K562 (cell line): ENCODE measurements at regions not wholly inside any gene's neighbourhood (a gene's known extent, or its start where the extent isn't known, plus 50 kb on each side); places are given as distances from the start of the nearest gene placed in this dataset.

ENCODE experiments used
- CTCF ChIP-seq, 3 experiments: IDR thresholded peaks in 2 of 3; conservative IDR thresholded peaks in 1 of 3; 2 replicates each; pipeline ENCODE4 v1.5.1; 2011 to 2012; ENCODE audit warnings: low read length in 3 of 3, mild to moderate bottlenecking in 3 of 3, control low read depth in 2 of 3, improper control_type of control experiment in 1 of 3, inconsistent platforms in 1 of 3, low read depth in 1 of 3, mixed read lengths in 1 of 3, moderate library complexity in 1 of 3; ENCODE audit not compliant: insufficient read depth in 2 of 3
- EGR1 ChIP-seq: fragments of 450-650 bp; conservative IDR thresholded peaks from 2 replicates; pipeline ENCODE4 v1.6.1; 2017; ENCODE audit warnings: mild to moderate bottlenecking
- ELF1 ChIP-seq: fragments of 200-800 bp; sonication (Bioruptor generic); IDR thresholded peaks from 2 replicates; pipeline ENCODE4 v1.6.1; 2016; ENCODE audit warnings: missing genetic modification characterization, missing compliant biosample characterization
- EZH2 ChIP-seq: IDR thresholded peaks from 2 replicates; pipeline ENCODE4 v1.6.1; 2012; ENCODE audit warnings: low read depth, mild to moderate bottlenecking, inconsistent platforms, low read length, borderline replicate concordance
- HDAC2 ChIP-seq: fragments of 450-650 bp; IDR thresholded peaks from 2 replicates; pipeline ENCODE4 v1.6.1; 2016; ENCODE audit warnings: mild to moderate bottlenecking
- NFE2 ChIP-seq: IDR thresholded peaks from 2 replicates; pipeline ENCODE4 v1.6.1; 2014; ENCODE audit warnings: antibody characterized with exemption, low read depth
- NR2C2 ChIP-seq, 2 experiments: fragments of 200-800 bp in 1 of 2; sonication (Bioruptor generic) in 1 of 2; sonication (generic) in 1 of 2; formaldehyde crosslinking in 1 of 2; IDR thresholded peaks; 2 replicates each; pipeline versions ENCODE4 v1.6.1 to v1.8.0; 2016 to 2022; ENCODE audit warnings: mild to moderate bottlenecking in 1 of 2, missing compliant biosample characterization in 1 of 2, missing genetic modification characterization in 1 of 2, missing genetic modification reagents in 1 of 2
- PKNOX1 ChIP-seq: fragments of 450-650 bp; IDR thresholded peaks from 2 replicates; pipeline ENCODE4 v1.6.1; 2016
- ZNF699 ChIP-seq: fragments of 250-450 bp; sonication (Bioruptor Pico); IDR thresholded peaks from 2 replicates; pipeline ENCODE4 v1.8.0; 2021; ENCODE audit warnings: mild to moderate bottlenecking, moderate library complexity; ENCODE audit not compliant: insufficient replicate concordance

- TF ChIP-seq CTCF (IDR thresholded peaks at IDR 0.05 in 2 of 3, conservative IDR thresholded peaks at IDR 0.05 in 1 of 3; ENCODE audit: insufficient read depth in 2 of 3, low read depth in 1 of 3, low read length in 3 of 3) (no peak), ZNF699 (CRISPR knock-in tag) (no peak), NR2C2 (CRISPR knock-in tag; IDR thresholded peaks at IDR 0.05) (no peak), NR2C2 (tag; IDR thresholded peaks at IDR 0.05) (no peak), EGR1 (no peak), EZH2 (no peak), PKNOX1 (no peak), NFE2 (no peak), ELF1 (tag) (no peak), HDAC2 (no peak)
Observed at GRCh38 chr2:5052905-5053304, 639.3 kb upstream of the SOX11 start.
